Activated CD8-positive, alpha-beta memory T cell treated with anti-CD3 and anti-CD28 coated beads for 1 hour (primary cell): ENCODE measurements at regions not wholly inside any gene's neighbourhood (a gene's known extent, or its start where the extent isn't known, plus 50 kb on each side); places are given as distances from the start of the nearest gene placed in this dataset.

Source experiments
- DNase-seq, 2 donors: peaks; one replicate each; pipeline ENCODE4 v3.0.0-alpha.2; 2020; ENCODE audit warnings: low read depth in 1 of 2; ENCODE audit errors: extremely low read depth in 1 of 2

GRCh38 chr5:124477577-124477976, 268.9 kb downstream of the ZNF608 start:
- no peak for DNase-seq

GRCh38 chr5:124477062-124477461, 269.4 kb downstream of the ZNF608 start:
- DNase-seq, result no peak

DNA sequence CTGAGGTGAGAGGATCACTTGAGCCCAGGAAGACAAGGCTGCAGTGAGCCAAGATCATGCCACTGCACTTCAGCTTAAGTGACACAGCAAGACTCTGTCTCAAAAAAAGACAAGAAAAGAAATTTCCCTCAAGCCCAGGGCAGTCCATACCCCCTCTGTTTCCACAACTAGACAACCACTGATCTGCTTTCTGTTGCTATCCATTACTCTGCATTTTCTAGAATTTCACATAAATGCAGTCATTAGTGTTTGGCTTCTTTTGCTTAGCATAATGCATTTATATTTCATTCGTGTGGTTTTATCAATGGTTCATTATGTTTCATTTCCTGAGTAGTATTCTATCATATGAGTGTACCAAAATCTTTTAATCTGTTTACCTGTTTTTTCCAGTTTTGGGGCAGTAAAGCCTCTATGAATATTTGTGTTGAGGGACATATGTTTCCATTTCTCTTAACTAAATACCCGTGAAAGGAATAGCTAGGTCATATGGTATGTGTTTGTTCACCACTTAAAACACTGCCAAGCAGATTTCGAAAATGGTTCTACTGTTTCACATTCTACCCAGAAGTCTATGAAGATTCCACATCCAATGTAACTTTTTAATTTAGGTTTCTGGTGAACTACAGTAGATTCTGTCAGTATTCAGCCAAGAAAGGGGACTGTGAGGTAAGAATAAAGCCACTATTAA, 271.8 kb downstream of the ZNF608 start:
- no peak for DNase-seq

GRCh38 chr5:124468671-124469411, 277.6 kb downstream of the ZNF608 start:
- DNase-seq, result no peak

DNA sequence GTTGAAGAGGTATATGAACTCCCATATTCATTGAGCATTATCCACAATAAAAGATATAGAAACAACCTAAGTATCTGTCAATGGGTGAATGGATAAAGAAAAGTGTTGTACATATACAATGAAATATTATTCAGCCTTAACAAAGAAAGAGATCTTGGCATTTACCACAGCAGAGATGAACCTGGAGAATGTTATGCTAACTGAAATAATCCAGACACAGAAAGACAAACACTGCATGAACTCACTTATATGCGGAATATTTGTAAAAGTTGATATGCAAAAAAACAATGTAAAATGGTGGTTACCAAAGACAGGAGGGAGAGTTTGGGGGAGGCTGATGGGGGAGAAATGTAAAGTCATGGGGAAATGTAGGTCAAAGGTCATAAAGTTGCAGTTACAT, 278.7 kb downstream of the ZNF608 start:
- DNase-seq, result no peak

- no peak for DNase-seq
Measured at GRCh38 chr5:124466011-124466410, 280.4 kb downstream of the ZNF608 start.

DNA sequence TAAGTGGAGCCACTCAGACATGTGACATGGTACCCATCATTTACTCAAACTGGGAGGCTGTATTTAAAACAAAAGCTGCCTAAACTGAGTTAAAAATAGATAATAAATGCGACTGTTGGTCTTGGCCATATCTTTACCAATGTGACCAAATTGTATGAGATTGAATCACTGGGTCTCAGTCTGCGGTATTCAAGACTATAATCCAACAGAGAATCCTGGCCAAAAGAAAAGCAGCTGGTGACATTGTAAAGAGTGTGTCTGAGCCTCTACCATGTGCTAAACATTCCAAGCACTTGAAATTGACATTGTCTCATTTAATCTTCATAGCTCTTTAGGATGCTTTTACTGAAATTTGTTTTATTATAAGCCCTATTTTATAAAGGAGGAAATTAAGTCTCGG, 282.6 kb downstream of the ZNF608 start:
- DNase-seq, result no peak

- DNase-seq, result no peak
Measured at GRCh38 chr5:124462751-124463150, 283.7 kb downstream of the ZNF608 start.

- no peak for DNase-seq
Measured at GRCh38 chr5:124461941-124462340, 284.5 kb downstream of the ZNF608 start.

- DNase-seq, result no peak
Measured at GRCh38 chr5:124461157-124461556, 285.3 kb downstream of the ZNF608 start.

DNA sequence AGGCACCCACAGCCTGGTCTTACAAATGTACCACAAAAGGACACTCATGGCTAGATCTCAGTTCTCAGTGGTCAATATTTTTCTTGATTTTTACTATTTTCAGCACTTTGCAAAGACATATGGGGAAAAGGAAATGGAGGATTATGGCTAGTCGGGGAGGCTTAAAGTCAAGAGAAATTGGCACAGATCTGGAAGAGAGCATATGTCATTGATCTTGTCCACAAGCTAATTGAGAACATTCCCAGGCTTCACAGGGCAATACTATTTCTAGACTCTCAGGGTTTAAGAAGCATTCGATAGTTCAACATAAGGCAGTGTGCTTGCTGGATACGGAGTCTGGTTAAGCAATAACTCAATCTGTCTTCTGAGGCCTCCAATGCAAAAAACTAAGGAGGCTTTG, 285.8 kb downstream of the ZNF608 start:
- no peak for DNase-seq

DNA sequence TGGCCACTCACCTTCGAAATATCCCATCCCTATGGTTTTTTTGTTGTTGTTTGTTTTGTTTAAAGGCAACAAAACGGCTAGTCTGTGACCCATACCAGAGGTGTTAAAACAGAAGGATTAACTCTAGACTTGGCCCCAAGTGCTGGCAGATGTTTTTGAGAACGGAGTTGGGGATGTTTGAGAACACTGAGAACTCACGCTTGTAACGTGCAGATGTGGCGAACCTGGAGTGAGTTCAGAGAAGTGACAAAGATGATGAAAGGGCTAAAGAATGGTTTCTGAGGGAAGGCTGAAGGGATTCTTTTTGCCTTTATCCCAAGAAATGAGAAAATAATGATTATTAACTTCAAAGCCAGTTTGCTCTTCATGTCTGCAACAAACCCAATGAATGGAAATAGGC, 286.5 kb downstream of the ZNF608 start:
- DNase-seq, result no peak

DNA sequence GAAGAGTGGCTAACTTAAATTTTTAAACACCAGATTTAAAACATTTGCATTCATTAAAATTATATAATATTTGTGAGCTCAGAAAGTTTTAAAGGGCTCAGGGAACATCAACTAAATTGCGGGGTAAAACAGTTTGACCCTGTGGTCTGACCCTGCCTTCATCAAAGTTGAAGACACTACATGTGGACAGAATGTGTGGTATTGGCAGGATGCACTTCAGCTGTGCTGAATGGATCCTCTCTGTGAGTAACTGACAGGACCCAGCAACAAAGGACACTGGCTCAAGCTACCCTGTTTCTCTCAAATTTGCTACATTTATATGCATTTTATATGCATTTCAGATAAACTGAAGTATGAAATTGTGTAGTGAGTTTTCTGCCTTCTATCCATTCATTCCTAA, 288.5 kb downstream of the ZNF608 start:
- no peak for DNase-seq

DNA sequence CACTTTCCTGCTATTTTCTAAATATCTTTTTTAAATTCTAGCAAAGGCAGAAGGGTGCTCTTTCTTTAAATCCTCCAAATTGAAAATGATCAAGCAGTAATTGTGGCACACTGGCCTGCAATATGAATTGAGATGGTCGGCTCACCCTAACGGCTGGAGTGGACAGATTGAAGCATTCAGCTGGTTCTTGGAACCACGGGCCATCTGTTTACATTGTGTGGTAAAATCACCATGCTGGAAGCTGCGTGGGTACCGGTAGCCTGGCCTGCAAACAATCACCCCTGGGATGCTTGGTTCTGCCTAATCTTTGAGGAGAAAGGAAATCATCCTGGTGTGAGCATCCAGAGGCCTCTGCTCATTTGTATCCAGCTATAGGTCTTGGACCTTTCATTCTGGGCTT, 289.3 kb downstream of the ZNF608 start:
- no peak for DNase-seq

- no peak for DNase-seq
Measured at GRCh38 chr5:124456249-124456648, 290.2 kb downstream of the ZNF608 start.

- DNase-seq, result no peak
Measured at GRCh38 chr5:124454081-124454480, 292.4 kb downstream of the ZNF608 start.

DNA sequence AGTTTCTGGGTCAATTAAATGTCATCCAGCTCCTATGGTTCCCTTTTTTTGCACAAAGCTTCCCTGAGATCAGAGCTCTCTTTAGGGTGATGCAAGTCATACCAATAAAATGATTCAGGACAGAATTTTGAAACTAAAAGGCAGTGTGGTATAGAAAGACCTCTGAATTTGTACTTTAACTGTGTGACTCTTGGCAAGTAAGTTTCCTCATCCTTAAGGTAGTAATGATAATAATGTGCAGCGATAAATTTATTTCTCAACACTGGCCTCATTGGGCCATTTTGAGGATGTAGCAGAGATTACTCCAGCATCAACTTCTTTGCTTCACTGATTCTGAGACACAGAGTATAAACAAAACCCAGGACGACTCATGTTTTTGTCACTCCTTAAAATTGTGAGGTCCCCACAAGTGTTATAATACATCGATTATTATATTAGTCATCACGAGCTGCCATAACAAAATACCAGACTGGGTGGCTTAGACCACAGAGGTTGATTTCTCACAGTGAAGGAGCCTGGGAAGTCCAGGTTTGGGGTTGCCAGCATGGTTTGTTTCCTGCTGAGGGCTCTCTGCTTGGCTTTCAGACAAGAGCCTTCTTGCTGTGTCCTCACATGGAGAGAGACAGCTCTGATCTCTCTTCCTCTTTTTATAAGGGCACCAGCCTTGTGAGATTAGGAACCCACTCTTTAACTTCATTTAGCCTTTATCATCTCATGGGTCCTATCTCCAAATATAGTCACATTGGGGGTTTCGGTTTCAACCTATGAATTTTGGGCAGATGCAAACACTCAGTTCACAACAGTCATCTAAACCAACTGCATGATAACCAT, 293.0 kb downstream of the ZNF608 start:
- DNase-seq, result no peak

GRCh38 chr5:124452412-124452811, 294.0 kb downstream of the ZNF608 start:
- DNase-seq, result no peak

DNA sequence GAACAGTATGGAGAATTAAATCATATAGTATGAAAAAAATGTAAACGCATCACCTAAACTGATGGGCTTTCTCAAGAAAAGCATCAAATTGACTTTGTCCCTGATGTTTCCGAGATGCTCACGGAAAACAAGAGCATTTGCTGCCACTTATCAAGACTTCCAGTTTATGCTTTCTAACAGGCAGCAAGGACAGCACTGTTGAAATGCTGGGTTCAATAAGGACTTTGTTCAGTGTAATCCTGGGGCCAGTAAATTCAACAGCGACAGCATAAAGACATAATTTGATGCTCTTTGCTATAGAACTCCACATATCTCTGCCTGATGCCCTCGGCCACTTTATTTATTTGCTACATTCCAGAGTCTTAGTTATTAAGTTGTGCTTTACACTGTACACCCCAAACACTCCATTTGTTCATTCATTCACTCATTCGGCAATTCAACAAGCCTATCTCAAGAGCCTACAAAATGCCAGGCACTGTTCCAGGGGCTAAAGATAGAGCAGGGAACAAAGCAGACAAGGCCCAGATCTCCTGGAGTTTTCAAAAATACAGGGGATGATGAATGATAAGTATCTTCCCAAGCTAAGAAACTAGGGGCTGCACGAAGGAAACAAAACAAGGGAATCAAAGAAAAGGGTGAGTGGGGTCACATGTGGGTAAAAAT, 294.6 kb downstream of the ZNF608 start:
- DNase-seq, result no peak

DNA sequence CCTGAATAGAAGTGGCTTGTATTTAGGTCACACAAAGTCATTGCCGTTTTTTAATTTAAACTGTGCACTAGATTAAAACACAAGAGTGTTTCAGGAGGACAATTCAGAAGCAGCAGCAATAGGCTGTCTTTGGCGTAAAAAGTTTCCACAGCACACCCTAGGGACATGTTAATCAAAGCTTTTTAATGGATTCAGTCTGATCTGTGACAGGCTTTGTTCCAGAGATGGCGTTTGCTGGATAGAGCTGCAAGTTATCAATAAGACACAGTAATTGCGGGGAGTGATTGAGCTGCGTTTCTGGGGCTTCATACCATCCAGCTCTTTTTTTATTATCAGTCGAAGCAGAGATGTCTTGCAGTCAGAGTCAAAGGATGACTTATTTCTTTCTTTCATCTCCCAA, 300.3 kb downstream of the ZNF608 start:
- no peak for DNase-seq

DNA sequence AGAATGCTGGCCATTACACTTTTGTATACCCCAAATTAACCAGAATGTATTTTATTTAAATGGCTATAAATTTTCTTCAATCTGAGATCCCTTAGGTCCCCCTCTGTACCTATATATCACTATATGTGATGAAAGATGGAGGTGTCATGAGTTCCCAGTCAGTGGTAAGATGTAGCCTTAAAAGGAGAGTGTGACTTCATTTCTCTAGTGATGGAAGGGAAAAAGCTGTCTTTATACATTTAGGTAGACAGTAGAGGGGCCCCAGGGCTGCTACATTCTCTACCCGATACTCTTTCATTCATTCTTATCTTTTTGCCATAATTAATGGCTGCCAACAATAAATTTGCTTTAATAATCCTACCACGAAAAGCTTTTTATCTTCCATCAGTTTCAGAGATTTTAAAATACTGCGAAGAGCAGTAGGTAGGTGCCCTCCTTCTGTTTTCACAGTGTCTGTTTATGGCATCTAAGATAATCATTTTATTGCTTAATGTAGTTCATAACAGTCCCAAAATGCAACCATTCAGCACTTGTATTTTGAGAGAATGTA, 301.3 kb downstream of the ZNF608 start:
- DNase-seq, result no peak
